ENCODE measurements at regions not wholly inside any gene's neighbourhood (a gene's known extent, or its start where the extent isn't known, plus 50 kb on each side); places are given as distances from the start of the nearest gene placed in this dataset.
A peak's percentile ranks its signal among the peaks of the same experiment; 100 is the strongest.

- Histone ChIP-seq H3K27ac (no peak overlapping the region), H3K9me3 (no peaks in the 10 kb centered on the region), H3K4me1 (no peaks in the 10 kb centered on the region), H3K4me3 (no peak overlapping the region), H3K4me2 (no peak overlapping the region)
- ATAC-seq (no peak), FAIRE-seq (no peak), DNase-seq (ENCODE audit: low read depth in 1 of 2, low spot score in 1 of 2) (peak in 1 of 2 experiments; percentile 3)
- ChIA-PET POLR2A (no interaction called here), CTCF (no interaction called here)
- TF ChIP-seq POLR2AphosphoS2 (conservative IDR thresholded peaks at IDR 0.05; ENCODE audit: low read length): no peak
- no peak for TF ChIP-seq HES2 (IDR thresholded peaks at IDR 0.05)
- TF ChIP-seq EP300 (IDR thresholded peaks at IDR 0.05): no peak
- WGBS (ENCODE audit: missing lambda C conversion rate): 24% methylated on average over 3 of the region's 3 CpGs
Observed at GRCh38 chr4:129239088-129239487, 143.1 kb downstream of the C4orf33 start.

DNA sequence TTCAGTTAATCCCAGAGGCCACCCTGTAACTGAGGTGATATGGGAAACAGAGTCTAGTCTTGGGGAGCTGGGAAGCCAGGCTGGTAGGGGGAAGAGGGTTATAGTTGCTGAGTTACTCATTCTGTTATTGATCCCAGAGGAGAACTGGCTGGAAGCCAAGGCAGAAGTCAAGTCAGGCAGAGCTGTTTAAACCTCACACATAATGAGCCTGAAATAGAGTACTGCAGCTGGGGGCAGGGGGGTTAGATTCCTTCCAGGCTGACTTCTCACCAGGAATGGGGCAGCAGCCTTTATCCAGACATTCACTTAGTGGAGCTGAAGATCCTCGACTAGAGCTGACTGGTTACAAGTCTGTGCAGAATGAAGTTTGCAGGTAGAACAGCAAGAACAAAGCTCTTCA is 144.9 kb downstream of the C4orf33 start:
- Histone ChIP-seq H3K9me3 (no peaks in the 10 kb centered on the region), H3K27ac (no peak overlapping the region), H3K4me1 (no peaks in the 10 kb centered on the region), H3K4me2 (no peak overlapping the region), H3K4me3 (no peak overlapping the region)
- no peak for TF ChIP-seq RFX5 (IDR thresholded peaks at IDR 0.05)
- TF ChIP-seq, protein P1, sequence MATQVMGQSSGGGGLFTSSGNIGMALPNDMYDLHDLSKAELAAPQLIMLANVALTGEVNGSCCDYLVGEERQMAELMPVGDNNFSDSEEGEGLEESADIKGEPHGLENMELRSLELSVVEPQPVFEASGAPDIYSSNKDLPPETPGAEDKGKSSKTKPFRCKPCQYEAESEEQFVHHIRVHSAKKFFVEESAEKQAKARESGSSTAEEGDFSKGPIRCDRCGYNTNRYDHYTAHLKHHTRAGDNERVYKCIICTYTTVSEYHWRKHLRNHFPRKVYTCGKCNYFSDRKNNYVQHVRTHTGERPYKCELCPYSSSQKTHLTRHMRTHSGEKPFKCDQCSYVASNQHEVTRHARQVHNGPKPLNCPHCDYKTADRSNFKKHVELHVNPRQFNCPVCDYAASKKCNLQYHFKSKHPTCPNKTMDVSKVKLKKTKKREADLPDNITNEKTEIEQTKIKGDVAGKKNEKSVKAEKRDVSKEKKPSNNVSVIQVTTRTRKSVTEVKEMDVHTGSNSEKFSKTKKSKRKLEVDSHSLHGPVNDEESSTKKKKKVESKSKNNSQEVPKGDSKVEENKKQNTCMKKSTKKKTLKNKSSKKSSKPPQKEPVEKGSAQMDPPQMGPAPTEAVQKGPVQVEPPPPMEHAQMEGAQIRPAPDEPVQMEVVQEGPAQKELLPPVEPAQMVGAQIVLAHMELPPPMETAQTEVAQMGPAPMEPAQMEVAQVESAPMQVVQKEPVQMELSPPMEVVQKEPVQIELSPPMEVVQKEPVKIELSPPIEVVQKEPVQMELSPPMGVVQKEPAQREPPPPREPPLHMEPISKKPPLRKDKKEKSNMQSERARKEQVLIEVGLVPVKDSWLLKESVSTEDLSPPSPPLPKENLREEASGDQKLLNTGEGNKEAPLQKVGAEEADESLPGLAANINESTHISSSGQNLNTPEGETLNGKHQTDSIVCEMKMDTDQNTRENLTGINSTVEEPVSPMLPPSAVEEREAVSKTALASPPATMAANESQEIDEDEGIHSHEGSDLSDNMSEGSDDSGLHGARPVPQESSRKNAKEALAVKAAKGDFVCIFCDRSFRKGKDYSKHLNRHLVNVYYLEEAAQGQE (IDR thresholded peaks at IDR 0.05): no peak
- TF ChIP-seq HDAC2 (IDR thresholded peaks at IDR 0.05): no peak
- TF ChIP-seq SREBF2 (IDR thresholded peaks at IDR 0.05): no peak
- no peak for TF ChIP-seq MAZ (IDR thresholded peaks at IDR 0.05; ENCODE audit: borderline replicate concordance, low read depth, low read length)
- TF ChIP-seq NPAS2 (CRISPR knock-in tag; IDR thresholded peaks at IDR 0.05; ENCODE audit: borderline replicate concordance): no peak
- TF ChIP-seq EP300 (IDR thresholded peaks at IDR 0.05): no peak
- TF ChIP-seq HOXB5 (CRISPR knock-in tag; IDR thresholded peaks at IDR 0.05): no peak
- no peak for TF ChIP-seq FOSL2 (IDR thresholded peaks at IDR 0.05)
- no peak for TF ChIP-seq FOSL2 (CRISPR knock-in tag; IDR thresholded peaks at IDR 0.05)
- TF ChIP-seq, protein P2, sequence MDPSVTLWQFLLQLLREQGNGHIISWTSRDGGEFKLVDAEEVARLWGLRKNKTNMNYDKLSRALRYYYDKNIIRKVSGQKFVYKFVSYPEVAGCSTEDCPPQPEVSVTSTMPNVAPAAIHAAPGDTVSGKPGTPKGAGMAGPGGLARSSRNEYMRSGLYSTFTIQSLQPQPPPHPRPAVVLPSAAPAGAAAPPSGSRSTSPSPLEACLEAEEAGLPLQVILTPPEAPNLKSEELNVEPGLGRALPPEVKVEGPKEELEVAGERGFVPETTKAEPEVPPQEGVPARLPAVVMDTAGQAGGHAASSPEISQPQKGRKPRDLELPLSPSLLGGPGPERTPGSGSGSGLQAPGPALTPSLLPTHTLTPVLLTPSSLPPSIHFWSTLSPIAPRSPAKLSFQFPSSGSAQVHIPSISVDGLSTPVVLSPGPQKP (IDR thresholded peaks at IDR 0.05; ENCODE audit: low read depth, low read length): no peak
- TF ChIP-seq KDM1A (IDR thresholded peaks at IDR 0.05; ENCODE audit: low read depth): no peak
- TF ChIP-seq FOSB (CRISPR knock-in tag; IDR thresholded peaks at IDR 0.05): no peak
- no peak for TF ChIP-seq ZFP36 (IDR thresholded peaks at IDR 0.05; ENCODE audit: borderline replicate concordance, partially characterized antibody)
- TF ChIP-seq FOXS1 (CRISPR knock-in tag; IDR thresholded peaks at IDR 0.05): no peak
- no peak for TF ChIP-seq HEYL (CRISPR knock-in tag; IDR thresholded peaks at IDR 0.05)
- TF ChIP-seq, protein P3, sequence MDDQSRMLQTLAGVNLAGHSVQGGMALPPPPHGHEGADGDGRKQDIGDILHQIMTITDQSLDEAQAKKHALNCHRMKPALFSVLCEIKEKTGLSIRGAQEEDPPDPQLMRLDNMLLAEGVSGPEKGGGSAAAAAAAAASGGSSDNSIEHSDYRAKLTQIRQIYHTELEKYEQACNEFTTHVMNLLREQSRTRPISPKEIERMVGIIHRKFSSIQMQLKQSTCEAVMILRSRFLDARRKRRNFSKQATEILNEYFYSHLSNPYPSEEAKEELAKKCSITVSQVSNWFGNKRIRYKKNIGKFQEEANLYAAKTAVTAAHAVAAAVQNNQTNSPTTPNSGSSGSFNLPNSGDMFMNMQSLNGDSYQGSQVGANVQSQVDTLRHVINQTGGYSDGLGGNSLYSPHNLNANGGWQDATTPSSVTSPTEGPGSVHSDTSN (IDR thresholded peaks at IDR 0.05): no peak
- no peak for TF ChIP-seq CHD2 (IDR thresholded peaks at IDR 0.05; ENCODE audit: low read length, partially characterized antibody)
- TF ChIP-seq ZNF302 (CRISPR knock-in tag; IDR thresholded peaks at IDR 0.05): no peak
- no peak for TF ChIP-seq USF2 (IDR thresholded peaks at IDR 0.05)
- no peak for TF ChIP-seq POLR2A (IDR thresholded peaks at IDR 0.05; ENCODE audit: low read length)
- ATAC-seq (no peak), DNase-seq (ENCODE audit: low read depth in 1 of 2, low spot score in 1 of 2) (no peak), FAIRE-seq (no peak)
- WGBS (ENCODE audit: missing lambda C conversion rate): 0% methylated on average over 1 of the region's 1 CpG
- ChIA-PET CTCF (no interaction called here), POLR2A (no interaction called here)

Data from A549 (cell line).